Neural progenitor cell (in vitro differentiated cells): ENCODE measurements at regions not wholly inside any gene's neighbourhood (a gene's known extent, or its start where the extent isn't known, plus 50 kb on each side); places are given as distances from the start of the nearest gene placed in this dataset.

Experiments
- EZH2 ChIP-seq: fragments of 200-600 bp; sonication (generic); IDR thresholded peaks from 2 replicates; pipeline ENCODE4 v1.6.1; 2017; ENCODE audit warnings: antibody characterized with exemption, mild to moderate bottlenecking, moderate library complexity
- EZH2phosphoT487 ChIP-seq: fragments of 200-600 bp; sonication (generic); IDR thresholded peaks from 2 replicates; pipeline ENCODE4 v1.6.1; 2017; ENCODE audit warnings: antibody characterized with exemption
- TF ChIP-seq, protein P1 (sequence below): fragments of 200-600 bp; sonication (generic); IDR thresholded peaks from 2 replicates; pipeline ENCODE4 v1.5.1; 2017; ENCODE audit warnings: antibody characterized with exemption, mild to moderate bottlenecking

DNA sequence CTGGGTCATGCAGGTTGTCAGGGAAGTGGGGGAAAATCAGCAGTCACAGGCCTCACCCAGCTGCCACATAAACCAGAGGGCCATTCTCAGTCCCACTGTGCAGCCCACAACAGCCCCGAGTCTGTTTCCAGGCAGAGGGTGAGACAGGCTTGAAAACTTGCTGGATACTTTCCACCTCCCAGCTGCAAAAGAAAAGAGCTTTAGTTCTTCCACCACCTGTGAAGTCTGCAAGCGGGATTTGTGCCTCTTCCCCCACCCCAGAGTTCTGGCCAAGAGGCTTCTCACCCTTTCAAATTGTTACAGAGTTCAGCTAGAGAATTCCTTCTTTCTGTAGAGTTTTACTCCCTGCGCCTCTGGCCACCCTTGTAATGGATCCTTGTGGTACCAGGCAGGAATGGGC lies 115.5 kb upstream of the ZDHHC15 start:
- TF ChIP-seq, protein P1, sequence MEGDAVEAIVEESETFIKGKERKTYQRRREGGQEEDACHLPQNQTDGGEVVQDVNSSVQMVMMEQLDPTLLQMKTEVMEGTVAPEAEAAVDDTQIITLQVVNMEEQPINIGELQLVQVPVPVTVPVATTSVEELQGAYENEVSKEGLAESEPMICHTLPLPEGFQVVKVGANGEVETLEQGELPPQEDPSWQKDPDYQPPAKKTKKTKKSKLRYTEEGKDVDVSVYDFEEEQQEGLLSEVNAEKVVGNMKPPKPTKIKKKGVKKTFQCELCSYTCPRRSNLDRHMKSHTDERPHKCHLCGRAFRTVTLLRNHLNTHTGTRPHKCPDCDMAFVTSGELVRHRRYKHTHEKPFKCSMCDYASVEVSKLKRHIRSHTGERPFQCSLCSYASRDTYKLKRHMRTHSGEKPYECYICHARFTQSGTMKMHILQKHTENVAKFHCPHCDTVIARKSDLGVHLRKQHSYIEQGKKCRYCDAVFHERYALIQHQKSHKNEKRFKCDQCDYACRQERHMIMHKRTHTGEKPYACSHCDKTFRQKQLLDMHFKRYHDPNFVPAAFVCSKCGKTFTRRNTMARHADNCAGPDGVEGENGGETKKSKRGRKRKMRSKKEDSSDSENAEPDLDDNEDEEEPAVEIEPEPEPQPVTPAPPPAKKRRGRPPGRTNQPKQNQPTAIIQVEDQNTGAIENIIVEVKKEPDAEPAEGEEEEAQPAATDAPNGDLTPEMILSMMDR, result no peak
- no peak for TF ChIP-seq EZH2
- TF ChIP-seq EZH2phosphoT487, result no peak
